CD4-positive, alpha-beta T cell treated with Interleukin-6 at 100 ng/mL for 8 hours (primary cell): ENCODE measurements at regions not wholly inside any gene's neighbourhood (a gene's known extent, or its start where the extent isn't known, plus 50 kb on each side); places are given as distances from the start of the nearest gene placed in this dataset.
"Not testable (repeated sequence)": the region's sequence is repeated elsewhere in the genome, so short reads cannot be mapped to it uniquely, and the experiment has no call there.

Experiments
- DNase-seq: peaks from one replicate; pipeline ENCODE4 v3.0.0-alpha.2; 2020; ENCODE audit warnings: mixed read lengths, low spot score

- no peak for DNase-seq
Observed at GRCh38 chr5:109989994-109990722, 300.4 kb downstream of the MAN2A1 start.

GRCh38 chr5:109990723-109991359 is 301.1 kb downstream of the MAN2A1 start:
- no peak for DNase-seq

GRCh38 chr5:109992264-109992915 is 302.7 kb downstream of the MAN2A1 start:
- DNase-seq = no peak

GRCh38 chr5:109994135-109994534 is 304.4 kb downstream of the MAN2A1 start:
- no peak for DNase-seq

GRCh38 chr5:109996246-109996645 is 306.5 kb downstream of the MAN2A1 start:
- no peak for DNase-seq

- no peak for DNase-seq
Observed at GRCh38 chr5:109997161-109997560, 307.4 kb downstream of the MAN2A1 start.

GRCh38 chr5:109998208-109998607 is 308.5 kb downstream of the MAN2A1 start:
- DNase-seq = no peak

- no peak for DNase-seq
Observed at GRCh38 chr5:109998726-109999125, 309.0 kb downstream of the MAN2A1 start.

GRCh38 chr5:110001648-110002047 is 311.9 kb downstream of the MAN2A1 start:
- DNase-seq = no peak

- no peak for DNase-seq
Observed at GRCh38 chr5:110002652-110003051, 312.9 kb downstream of the MAN2A1 start.

GRCh38 chr5:110005907-110006562 is 316.3 kb downstream of the MAN2A1 start:
- DNase-seq = not testable (repeated sequence)

- no peak for DNase-seq
Observed at GRCh38 chr5:110007101-110007500, 317.4 kb downstream of the MAN2A1 start.

GRCh38 chr5:110008131-110008530 is 318.4 kb downstream of the MAN2A1 start:
- no peak for DNase-seq

- no peak for DNase-seq
Observed at GRCh38 chr5:110012145-110012544, 322.4 kb downstream of the MAN2A1 start.

GRCh38 chr5:110013017-110013416 is 323.3 kb downstream of the MAN2A1 start:
- DNase-seq = no peak

GRCh38 chr5:110017854-110018253 is 328.1 kb downstream of the MAN2A1 start:
- no peak for DNase-seq

- DNase-seq = no peak
Observed at GRCh38 chr5:110018509-110018908, 328.8 kb downstream of the MAN2A1 start.

- DNase-seq = no peak
Observed at GRCh38 chr5:110019119-110019518, 329.4 kb downstream of the MAN2A1 start.

- DNase-seq = no peak
Observed at GRCh38 chr5:110019780-110020179, 330.1 kb downstream of the MAN2A1 start.

GRCh38 chr5:110021251-110021650 is 331.5 kb downstream of the MAN2A1 start:
- DNase-seq = no peak

GRCh38 chr5:110025160-110025559 is 335.4 kb downstream of the MAN2A1 start:
- DNase-seq = no peak

GRCh38 chr5:110027527-110028322 is 338.0 kb downstream of the MAN2A1 start:
- DNase-seq = no peak
